ENCODE measurements at regions not wholly inside any gene's neighbourhood (a gene's known extent, or its start where the extent isn't known, plus 50 kb on each side); places are given as distances from the start of the nearest gene placed in this dataset.

GRCh38 chr7:26510231-26510957, 218.7 kb downstream of the SNX10 start:
- no peak for TF ChIP-seq SMC3 (conservative IDR thresholded peaks at IDR 0.05; ENCODE audit: poor library complexity)
- TF ChIP-seq CTCF (IDR thresholded peaks at IDR 0.05; ENCODE audit: poor library complexity, severe bottlenecking): no peak
- no peak for TF ChIP-seq MXI1 (conservative IDR thresholded peaks at IDR 0.05; ENCODE audit: poor library complexity, severe bottlenecking)
- TF ChIP-seq REST (IDR thresholded peaks at IDR 0.05; ENCODE audit: borderline replicate concordance): no peak
- TF ChIP-seq POLR2AphosphoS5 (IDR thresholded peaks at IDR 0.05): no peak

Data from neural cell (in vitro differentiated cells).